GM12892 (cell line): ENCODE measurements at regions not wholly inside any gene's neighbourhood (a gene's known extent, or its start where the extent isn't known, plus 50 kb on each side); places are given as distances from the start of the nearest gene placed in this dataset.

Experiments
- POLR2A ChIP-seq: IDR thresholded peaks from 2 replicates; pipeline ENCODE4 v1.6.1; 2011; ENCODE audit warnings: low read depth, low read length, control low read depth
- POLR2AphosphoS5 ChIP-seq: IDR thresholded peaks from 2 replicates; pipeline ENCODE4 v1.6.1; 2011; ENCODE audit warnings: low read depth, low read length, control low read depth

- TF ChIP-seq POLR2A: no peak
- no peak for TF ChIP-seq POLR2AphosphoS5
Measured at GRCh38 chr5:34503379-34504253, 152.5 kb upstream of the RAI14 start.
